Mucosa of gallbladder (tissue), 1 donor: ENCODE measurements at regions not wholly inside any gene's neighbourhood (a gene's known extent, or its start where the extent isn't known, plus 50 kb on each side); places are given as distances from the start of the nearest gene placed in this dataset.

Experiments
- DNase-seq: peaks from one replicate; pipeline ENCODE4 v3.0.0-alpha.2; 2020; ENCODE audit warnings: low spot score
- donor health status: DM: no; HTN: no; CAD: no.

DNA sequence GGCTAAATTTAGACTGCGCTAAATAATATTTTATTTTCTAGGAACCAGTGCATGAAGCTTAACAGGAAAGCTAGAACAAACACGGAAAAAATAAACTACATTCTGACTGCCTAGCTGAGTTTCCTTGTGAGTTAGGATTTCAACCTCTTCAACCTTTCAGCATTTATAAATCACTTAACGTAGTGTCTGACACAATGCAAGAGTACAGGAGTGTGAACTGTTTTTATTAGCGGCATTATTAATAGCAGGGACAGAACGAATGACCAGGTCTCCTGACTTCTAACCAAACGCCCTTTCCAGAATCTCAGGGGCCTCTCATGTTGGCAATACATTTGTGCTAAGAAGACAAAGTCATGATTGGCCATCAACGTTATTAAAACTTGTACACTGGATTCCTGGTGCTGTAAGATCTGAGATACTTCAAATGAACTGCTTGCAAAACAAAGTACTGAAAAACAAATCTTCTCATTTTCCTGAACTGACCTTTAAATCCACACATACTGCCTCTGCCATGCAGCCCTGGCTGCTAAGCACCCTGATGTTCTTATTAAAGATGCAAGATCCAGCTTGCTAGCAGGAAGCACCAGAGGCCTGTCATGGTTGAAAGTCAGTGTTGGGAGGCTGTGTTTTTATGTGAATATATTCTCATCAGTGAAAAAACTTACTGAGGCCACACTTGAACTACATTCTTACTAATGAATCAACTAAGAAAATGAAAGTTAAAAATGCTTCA, 380.4 kb upstream of the CPEB2 start:
- no peak for DNase-seq

DNA sequence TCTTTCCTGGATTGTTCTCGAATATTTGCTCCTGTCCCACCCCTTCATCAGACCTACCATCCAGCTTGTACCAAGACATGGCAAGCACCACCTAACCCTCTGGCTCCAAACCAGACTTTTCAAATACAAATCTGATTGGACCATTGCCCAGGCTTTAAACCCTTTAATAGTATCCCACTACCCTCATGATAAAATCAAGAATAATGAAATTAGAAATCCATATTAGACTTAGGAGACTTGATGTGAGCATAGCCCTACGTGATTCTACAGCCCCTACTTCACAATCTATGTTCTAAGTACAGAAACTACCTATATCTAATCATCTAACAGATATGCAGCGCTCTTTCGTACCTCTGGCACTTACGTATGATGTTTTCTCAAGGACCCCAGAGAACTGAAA, 375.2 kb upstream of the CPEB2 start:
- no peak for DNase-seq

DNA sequence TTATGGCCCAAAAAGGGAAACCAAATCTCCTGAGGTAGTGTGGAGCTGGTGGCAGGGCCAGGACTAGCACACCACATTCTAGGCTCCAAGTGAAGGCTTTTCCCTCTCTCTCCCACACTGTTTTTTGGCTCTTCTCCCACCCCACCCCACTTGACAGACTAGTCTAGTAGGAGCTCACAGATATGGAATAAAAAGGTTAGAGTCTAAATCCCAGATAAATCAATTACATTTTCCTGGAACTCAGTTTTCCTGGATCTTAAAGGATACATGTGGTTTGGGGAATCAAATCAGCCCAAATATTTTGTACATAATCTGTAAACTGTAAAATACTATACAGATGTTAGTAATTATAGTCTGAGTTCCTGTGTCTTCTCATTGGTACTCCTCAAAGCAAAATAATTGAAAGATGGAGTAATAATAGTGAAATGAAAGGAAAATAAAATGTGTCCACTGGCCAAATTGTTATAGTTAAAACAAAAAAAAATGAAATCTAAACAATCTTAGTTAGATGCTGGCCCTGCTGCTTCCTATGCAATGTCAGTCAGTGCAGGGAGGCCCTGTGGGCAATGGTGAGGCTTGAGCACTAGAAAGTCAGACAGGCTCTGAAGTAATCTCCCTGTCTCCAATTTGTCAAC, 370.4 kb upstream of the CPEB2 start:
- no peak for DNase-seq

DNA sequence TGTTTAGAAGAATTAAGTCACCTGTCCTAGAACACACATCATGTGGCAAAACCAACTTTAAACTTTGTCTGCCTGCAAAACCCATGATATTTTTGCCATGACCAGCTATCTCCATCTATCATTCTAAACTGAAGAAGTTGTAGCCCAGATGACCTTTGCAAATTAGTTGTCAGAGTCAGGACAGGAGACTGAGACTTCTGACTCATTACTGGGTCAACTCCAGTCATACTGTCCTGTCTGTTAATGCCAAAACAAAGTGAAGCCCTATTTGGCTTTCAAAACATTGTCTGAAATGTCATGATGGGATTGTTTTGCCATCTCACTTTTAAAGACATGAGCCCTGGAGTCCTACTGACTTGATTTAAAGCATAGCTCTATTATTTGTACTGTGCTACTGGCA, 365.7 kb upstream of the CPEB2 start:
- no peak for DNase-seq

DNA sequence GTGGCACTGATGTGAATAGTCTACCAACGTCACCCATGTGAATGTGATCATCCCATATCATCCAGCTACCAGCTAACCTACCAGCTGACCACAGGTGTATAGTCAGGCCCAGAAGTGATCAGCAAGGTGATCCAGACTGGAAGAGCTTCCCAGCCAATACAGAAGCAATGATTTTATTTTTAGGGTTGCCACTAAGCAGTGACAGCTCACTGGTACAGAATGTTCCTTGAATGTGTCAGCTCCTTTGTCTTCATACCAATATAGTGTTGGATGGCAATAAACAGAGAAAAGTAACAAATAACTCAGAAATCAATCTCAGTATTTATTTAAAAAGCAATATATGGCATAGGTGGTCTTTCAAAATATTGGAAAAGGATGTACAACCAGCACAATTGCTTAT, 361.8 kb upstream of the CPEB2 start:
- no peak for DNase-seq

DNA sequence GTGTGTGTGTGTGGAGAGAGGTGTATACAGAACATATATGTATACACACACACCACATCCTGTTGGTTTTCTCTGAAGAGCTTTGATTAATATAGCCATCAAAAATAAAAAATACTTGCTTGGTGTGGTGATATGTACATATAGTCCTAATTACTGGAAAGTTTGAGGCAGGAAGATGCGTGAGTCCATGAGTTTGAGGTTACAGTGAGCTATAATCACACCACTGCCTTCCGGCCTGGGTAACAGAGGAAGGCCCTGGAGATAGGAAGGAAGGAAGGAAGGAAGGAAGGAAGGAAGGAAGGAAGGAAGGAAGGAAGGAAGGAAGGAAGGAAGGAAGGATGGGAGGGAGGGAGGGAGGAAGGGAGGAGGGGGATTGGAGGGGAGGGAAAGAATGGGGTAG, 360.4 kb upstream of the CPEB2 start:
- DNase-seq, result no peak

DNA sequence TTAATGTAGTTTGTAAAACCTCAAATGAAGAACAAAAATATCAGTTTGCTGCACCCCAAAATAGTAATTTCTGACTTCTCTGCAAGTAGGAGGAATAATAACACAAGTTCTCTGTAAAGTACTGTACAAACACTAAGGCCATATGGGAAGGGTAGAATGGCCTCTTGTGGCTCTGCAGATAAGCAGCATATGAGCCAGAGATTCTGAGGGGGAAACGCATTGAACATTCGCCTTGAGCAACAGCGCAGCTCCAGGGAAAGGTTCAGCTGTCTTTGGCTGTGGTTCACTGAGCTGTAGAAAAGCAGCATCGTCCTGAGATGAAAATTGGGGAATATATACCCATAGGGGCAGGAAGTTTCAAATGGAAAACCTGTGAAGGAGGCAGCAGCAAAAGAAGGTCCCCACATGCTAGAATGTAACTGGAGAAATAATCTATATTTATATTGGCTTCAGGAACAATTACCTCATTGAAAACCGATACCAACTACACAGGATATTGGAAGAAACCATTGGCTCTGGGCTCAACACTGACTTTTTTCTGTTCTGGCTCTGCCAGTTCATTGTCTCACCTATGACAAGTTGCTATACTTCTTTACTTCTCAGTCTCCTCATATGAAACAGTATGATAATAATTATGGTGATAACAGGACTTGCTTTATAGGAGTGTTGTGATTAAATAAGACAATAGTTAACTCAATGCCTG, 357.6 kb upstream of the CPEB2 start:
- DNase-seq, result no peak

DNA sequence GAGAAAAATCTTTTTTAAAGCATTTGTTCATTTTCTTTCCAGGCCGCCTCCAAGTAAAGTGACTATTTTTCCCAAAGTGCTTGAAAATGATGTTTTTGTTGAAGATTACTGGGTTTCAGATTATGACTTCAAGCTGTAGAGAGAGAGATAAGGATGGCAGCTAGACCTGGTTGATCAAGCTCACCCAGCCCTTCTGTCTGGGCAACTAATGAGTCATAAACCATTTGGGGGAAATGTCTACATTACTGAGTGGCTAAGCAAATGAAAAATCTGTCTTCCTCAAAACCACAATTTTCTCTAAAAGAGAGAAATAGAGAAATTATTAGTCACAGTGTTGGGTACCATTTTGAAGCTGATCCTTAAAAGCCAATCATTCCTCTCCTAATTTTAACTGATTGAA, 355.4 kb upstream of the CPEB2 start:
- DNase-seq, result no peak

DNA sequence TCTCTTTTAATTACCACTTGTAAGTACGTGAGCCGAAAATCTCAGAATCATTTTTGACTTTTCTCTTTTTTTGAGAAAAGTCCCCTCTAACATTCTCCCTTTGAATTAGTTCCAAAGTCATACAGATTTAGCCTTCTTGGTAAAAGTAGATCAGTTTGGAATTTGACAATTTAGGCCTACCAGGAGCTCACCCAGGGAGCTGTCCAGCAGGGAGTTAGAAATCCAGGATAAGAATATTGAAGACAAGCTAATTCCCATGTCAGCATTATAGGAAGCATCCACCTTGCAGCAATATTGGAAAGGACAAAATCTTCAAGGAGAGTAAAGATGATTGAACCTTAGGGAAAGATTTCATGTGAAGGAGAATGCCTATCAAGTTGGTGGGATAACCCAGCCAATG, 352.2 kb upstream of the CPEB2 start:
- DNase-seq, result no peak

DNA sequence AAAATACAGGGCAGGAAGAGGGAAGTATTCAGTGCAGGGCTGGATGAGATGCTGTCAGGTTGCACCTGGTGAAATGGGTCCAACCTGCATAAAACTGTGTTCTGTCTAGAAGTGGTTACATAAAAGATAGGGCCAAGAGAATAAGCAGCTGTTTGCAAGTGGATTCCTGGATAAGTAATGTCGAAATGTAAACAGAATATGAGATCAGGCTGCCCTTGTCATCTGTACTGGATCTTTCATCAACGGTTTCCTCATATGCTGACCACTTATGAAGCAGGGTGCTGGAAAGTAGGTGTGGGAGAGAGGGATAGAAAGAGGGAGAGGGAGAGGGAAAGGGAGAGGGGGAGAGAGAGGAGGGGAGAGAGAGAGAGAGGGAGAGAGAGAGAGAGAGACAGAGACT, 349.8 kb upstream of the CPEB2 start:
- no peak for DNase-seq

DNA sequence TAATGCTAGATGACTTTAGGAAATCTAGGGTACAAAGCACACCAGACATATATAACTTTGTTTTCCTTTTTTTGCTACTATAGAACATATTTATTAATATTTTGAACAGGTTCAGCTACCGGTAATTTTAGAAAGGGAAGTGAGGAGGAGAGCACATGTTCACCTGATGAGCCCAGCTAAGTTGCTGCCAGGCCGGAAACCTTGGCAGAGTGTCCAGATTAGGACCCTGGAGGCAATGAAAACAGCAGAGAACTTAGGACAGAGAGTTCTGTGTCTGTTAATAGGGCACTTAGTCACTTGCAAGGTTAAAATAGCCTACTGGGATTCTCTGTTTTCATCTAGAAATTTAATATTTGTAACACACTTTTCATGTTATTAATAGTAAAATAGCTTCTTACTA, 348.9 kb upstream of the CPEB2 start:
- DNase-seq, result no peak

DNA sequence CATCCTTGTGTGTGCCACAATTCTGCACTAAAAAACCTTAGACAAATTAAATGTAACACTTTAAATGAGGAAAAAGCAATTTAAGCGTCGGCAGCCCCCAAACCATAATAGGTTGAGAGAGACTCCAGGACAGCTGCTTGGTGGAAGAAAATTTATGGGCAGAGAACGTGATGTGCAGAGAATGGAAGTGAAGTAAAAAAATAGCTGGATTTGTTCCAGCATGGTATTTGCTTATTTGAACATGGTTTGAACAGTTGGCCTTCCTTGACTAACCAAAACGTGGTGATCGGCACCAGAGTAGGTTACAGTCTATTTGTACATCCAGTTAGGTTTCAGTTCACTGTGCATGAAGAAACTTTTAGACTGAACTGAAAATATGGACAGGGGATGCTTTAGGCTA, 343.0 kb upstream of the CPEB2 start:
- DNase-seq, result no peak

DNA sequence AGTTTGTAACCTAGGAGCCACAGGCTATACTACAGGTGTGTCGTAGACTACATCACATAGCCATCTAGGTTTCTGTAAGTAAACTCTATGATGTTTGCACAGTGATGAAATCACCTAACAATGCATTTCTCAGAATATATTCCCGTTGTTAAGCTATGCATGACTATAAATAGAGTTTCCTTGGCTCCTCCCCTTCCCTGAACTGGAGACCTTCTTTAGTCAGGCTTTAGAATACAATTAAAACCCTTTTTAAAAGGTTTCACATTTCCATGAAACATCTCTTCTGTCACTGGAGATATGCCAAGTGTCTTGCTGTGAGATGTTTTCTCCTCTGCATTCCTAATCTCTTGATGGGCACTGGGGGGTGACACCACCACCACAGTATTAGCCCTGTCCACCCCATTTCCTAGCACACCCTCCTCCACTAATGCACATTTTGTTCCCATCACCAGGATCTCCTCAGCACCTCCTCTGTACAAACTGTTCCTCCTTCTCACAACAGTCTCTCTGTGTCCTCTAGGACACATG, 334.6 kb upstream of the CPEB2 start:
- DNase-seq, result no peak

DNA sequence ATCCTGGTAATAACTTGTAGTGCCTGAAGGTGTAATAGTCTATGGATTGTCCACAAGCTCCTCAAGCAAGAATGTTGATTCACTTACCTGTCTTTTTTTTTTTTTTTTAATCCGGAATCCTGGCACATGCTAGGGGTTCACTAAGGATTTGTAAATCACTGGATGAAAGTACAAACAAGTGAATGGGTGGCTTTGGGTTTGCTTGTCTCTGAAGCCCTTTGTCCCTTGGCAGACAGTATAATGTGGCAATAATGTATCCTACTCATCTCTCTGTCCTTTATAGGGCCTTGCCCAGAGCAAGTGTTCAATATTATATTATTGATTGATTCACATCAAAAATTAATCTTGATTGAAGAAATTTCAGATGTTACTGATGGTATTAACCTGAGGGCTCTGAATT, 334.0 kb upstream of the CPEB2 start:
- no peak for DNase-seq

DNA sequence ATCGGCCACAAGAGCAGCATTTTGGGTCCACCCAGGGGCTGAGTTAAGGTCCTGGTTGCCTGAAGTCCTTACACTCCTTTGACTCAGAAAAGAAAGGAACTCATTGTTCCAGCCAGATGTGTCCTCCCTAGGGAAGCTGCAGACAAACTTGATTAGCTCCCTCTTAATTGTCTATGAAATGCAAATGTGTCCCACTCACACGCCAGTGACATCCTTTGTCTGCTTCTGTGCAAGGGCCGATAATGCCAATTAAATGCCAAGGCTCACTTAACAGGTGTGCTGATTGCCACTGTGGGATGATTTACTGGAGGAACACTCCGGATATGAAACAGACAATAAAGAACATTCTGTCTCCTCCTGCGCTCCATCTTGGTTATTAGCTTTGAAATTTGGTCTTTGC, 332.9 kb upstream of the CPEB2 start:
- no peak for DNase-seq

DNA sequence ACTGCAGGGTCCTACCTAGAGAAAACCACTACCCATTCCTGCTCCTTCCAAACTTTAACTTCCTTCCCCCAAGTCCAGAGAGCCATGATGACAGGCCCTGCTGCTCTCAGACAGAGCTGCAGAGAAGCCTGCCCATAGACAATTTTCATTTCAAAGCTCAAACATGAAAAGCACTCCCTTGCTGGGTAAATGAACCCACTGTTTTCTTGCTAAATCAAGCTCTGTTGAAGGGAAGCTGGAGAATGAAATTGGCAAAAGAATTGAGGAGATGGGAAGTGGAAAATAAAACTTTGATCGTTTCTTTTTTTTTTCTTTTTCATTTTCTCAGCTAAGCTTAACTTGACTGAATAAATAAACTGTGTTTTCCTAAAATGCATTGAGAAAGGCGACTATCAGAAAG, 331.1 kb upstream of the CPEB2 start:
- no peak for DNase-seq

DNA sequence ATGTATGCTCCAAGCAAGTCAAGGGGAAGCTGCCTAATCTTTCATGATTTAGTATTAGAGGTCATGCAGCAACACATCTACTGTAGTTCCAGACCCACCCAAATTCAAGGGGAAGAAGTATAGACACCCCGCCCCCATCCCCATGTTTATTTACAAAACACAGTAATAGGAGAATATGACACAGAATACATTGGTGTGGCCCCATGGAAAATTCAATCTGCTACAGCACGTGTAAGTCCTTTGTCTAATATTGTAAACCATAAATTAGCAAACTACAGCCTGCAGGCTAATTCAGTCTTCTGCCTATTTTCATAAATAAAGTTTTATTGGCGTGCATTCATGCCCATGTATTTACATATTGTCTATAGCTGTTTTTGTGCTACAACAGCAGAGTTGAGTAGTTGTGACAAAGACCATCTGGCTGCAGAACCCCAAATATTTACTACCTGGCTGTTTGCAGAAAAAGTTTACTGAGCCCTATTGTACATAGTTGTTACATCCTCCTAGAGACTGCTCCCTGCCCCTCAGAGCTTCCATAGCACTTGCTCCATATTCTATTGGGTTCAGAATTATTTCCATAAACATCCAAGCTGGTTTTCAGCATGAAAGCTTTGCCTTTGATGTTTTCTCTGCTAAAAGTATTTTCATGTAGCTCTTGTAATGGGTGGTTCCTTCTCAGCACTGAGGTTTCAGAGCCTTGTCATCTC, 326.8 kb upstream of the CPEB2 start:
- no peak for DNase-seq

DNA sequence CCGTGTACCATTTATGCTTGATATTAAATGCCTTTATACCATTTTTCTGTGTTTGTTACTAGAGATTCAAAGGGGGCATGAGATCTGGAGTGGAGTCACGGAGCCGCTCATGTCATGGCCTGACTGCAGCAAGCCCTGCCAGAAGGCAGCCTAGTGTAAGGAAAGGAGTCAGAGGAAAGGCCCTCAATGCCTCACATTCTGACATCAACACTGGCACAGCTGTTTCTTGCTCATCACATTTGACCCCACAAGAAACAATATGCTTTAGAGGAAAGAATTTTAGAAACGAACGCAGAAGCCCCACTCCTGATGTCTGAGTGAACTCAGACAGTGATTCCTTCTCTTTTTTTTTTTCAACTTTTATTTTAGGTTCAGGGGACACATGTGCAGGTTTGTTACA, 322.4 kb upstream of the CPEB2 start:
- DNase-seq, result no peak

DNA sequence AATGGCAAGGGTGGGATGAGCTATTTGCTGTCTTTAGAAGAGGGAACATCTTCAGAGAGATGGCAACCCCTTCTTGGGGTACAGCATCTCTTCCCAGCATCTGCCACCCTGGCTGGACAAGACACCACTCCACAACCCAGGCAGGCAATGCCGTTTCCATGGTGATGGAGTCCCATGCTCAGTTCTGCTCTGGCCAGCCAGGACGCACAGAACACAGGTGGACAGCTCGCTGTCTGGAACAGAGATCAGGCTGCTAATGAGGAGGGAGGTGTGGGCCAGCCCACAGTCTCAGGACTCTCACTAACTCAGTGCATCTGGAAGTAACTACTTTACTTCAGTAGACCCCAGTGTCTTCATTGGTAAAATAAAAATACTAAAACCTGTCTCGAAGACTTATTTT, 321.0 kb upstream of the CPEB2 start:
- DNase-seq, result no peak

DNA sequence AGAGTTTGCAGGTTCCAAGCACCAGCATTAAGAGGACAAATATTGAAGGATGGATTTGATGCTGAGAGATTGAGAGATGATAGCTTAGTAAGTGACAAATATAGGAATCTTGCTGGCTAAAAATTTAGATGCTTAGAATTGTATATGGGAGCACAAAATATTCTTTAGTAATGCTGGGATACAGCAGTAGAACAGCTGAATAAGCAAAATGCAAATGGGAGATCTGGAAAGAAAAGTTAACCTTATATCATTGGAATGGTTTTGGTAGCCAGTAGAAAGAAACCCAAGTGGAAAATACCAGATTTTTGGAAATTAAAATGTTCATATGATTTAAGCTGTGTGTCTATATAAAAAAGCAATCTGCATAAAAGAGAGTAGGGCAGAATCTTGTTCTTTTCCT, 308.6 kb upstream of the CPEB2 start:
- DNase-seq, result no peak

DNA sequence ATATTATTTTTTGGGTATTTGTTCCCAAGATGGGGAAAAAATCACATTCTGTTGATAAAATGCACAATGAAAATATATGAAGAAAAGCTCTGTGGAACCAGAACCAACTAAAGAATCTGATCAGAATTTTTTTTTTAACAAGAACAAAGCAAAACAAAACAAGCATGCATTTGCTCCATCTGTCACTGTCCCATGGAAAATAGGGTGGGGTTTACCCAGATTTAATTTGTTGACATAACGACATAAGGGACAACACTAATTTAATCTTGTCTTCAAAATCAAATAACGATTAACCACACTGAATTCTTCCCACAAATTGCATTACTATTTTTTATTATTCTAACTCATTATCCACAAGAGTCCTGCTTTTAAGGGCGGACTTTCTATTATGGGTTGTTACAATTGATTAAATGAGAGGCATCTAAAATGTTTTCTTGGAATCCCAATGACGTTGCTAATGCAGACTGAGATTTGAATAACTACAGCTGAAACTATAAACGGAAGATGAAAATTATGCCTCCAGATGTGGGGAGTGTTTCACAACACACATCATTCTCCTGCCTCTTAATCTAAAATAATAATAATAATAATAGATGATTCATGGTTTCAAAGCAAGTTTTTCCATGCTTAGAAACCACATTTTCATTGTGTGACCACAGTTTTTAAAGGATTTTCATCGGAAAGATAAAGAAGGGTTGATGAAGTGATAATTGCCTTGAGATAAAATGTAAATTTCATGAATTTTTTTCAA, 307.0 kb upstream of the CPEB2 start:
- DNase-seq, result no peak

DNA sequence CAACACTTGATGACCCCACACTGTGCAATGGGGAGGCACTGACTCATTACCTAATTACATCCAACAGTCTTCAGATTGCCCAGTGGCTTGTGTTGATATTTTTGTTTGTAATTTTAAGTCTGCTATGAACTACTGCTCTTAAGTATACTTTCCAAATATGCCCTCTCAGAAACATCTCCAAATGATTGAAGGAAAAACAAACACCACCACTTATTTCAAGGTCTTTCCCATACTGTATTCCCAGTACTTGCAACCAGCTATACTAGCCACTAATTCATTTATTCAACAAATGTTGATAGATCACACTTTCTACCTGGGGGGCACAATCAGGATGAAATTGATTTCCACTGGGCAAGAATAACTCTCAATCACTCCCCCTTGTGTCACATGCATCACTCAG, 302.2 kb upstream of the CPEB2 start:
- DNase-seq, result no peak
